ENCODE measurements at regions not wholly inside any gene's neighbourhood (a gene's known extent, or its start where the extent isn't known, plus 50 kb on each side); places are given as distances from the start of the nearest gene placed in this dataset.
"Not testable (repeated sequence)": the region's sequence is repeated elsewhere in the genome, so short reads cannot be mapped to it uniquely, and the experiment has no call there.

DNA sequence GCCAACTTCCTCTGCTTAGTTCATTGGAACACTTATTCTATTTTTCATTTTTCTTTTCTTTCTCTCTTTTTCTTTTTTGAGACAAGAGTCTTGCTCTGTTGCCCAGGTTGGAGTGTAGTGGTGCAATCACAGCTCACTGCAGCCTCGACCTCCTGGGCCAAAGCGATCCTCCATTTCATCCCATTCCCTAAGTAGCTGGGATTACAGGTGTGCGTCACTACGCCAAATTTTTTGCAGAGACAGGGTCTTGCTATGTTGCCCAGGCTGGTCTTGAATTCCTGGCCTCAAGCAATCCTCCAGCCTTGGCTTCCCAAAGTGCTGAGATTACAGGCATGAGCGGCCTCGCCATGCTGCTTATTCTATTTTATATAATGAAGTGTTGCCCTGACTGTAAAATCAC, 336.4 kb upstream of the TNRC6C start:
- TF ChIP-seq, protein P1, sequence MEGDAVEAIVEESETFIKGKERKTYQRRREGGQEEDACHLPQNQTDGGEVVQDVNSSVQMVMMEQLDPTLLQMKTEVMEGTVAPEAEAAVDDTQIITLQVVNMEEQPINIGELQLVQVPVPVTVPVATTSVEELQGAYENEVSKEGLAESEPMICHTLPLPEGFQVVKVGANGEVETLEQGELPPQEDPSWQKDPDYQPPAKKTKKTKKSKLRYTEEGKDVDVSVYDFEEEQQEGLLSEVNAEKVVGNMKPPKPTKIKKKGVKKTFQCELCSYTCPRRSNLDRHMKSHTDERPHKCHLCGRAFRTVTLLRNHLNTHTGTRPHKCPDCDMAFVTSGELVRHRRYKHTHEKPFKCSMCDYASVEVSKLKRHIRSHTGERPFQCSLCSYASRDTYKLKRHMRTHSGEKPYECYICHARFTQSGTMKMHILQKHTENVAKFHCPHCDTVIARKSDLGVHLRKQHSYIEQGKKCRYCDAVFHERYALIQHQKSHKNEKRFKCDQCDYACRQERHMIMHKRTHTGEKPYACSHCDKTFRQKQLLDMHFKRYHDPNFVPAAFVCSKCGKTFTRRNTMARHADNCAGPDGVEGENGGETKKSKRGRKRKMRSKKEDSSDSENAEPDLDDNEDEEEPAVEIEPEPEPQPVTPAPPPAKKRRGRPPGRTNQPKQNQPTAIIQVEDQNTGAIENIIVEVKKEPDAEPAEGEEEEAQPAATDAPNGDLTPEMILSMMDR (IDR thresholded peaks at IDR 0.05): not testable (repeated sequence)
- not testable (repeated sequence) for TF ChIP-seq ZFX (IDR thresholded peaks at IDR 0.05; ENCODE audit: borderline replicate concordance)

Measured in 22Rv1 (cell line).